SK-N-SH (cell line): ENCODE measurements at regions not wholly inside any gene's neighbourhood (a gene's known extent, or its start where the extent isn't known, plus 50 kb on each side); places are given as distances from the start of the nearest gene placed in this dataset.

Experiments
- CTCF ChIP-seq: fragments of 200-600 bp; sonication (generic); IDR thresholded peaks from 2 replicates; pipeline ENCODE4 v1.6.1; 2017; ENCODE audit warnings: antibody characterized with exemption, mild to moderate bottlenecking, moderate library complexity
- EZH2phosphoT487 ChIP-seq: fragments of 200-600 bp; sonication (generic); IDR thresholded peaks from 2 replicates; pipeline ENCODE4 v1.6.1; 2017; ENCODE audit warnings: low read depth, mixed run types, mild to moderate bottlenecking, antibody characterized with exemption, moderate library complexity, borderline replicate concordance
- GABPA ChIP-seq: IDR thresholded peaks from 2 replicates; pipeline ENCODE4 v1.4.0; 2012; ENCODE audit warnings: low read depth, mild to moderate bottlenecking
- POLR2AphosphoS5 ChIP-seq: IDR thresholded peaks from 2 replicates; pipeline ENCODE4 v1.6.1; 2012; ENCODE audit warnings: low read depth, low read length
- SIN3A ChIP-seq: IDR thresholded peaks from 2 replicates; pipeline ENCODE4 v1.6.1; 2012; ENCODE audit warnings: low read depth, mild to moderate bottlenecking, low read length, moderate library complexity, borderline replicate concordance

GRCh38 chr5:144831650-144832049 is 661.0 kb downstream of the KCTD16 start:
- TF ChIP-seq CTCF, result no peak
- no peak for TF ChIP-seq GABPA
- TF ChIP-seq POLR2AphosphoS5, result no peak
- no peak for TF ChIP-seq SIN3A
- TF ChIP-seq EZH2phosphoT487, result no peak
